Mucosa of stomach (tissue), 1 donor: ENCODE measurements at regions not wholly inside any gene's neighbourhood (a gene's known extent, or its start where the extent isn't known, plus 50 kb on each side); places are given as distances from the start of the nearest gene placed in this dataset.

Experiments used
- H3K27me3 ChIP-seq: one replicate; pipeline ENCODE4 v1.7.0; 2013; ENCODE audit warnings: mild to moderate bottlenecking, low read length; ENCODE audit not compliant: control insufficient read depth, insufficient read depth
- H3K36me3 ChIP-seq: one replicate; pipeline ENCODE4 v1.7.0; 2013; ENCODE audit warnings: low read length; ENCODE audit not compliant: control insufficient read depth, insufficient read depth
- H3K4me1 ChIP-seq: one replicate; pipeline ENCODE4 v1.7.0; 2013; ENCODE audit warnings: mild to moderate bottlenecking, low read length; ENCODE audit not compliant: control insufficient read depth, insufficient read depth
- H3K4me3 ChIP-seq: one replicate; pipeline ENCODE4 v1.7.0; 2013; ENCODE audit warnings: low read length
- H3K9ac ChIP-seq: one replicate; pipeline ENCODE4 v1.7.0; 2013; ENCODE audit warnings: mild to moderate bottlenecking, low read length, moderate library complexity
- H3K9me3 ChIP-seq: one replicate; pipeline ENCODE4 v1.7.0; 2013; ENCODE audit warnings: mild to moderate bottlenecking, low read length, moderate library complexity; ENCODE audit not compliant: control insufficient read depth
- donor health status: Pancreatic carcinoma.

GRCh38 chr18:41113885-41114482 lies 841.0 kb upstream of the PIK3C3 start:
- Histone ChIP-seq H3K4me3 (no peak overlapping the region), H3K36me3 (no peaks in the 10 kb centered on the region), H3K27me3 (no peaks in the 10 kb centered on the region), H3K9ac (no peak overlapping the region), H3K4me1 (no peaks in the 10 kb centered on the region), H3K9me3 (no peaks in the 10 kb centered on the region)

- Histone ChIP-seq H3K36me3 (no peaks in the 10 kb centered on the region), H3K9ac (no peak overlapping the region), H3K27me3 (no peaks in the 10 kb centered on the region), H3K9me3 (no peaks in the 10 kb centered on the region), H3K4me1 (no peaks in the 10 kb centered on the region), H3K4me3 (no peak overlapping the region)
Measured at GRCh38 chr18:41099451-41099850, 855.6 kb upstream of the PIK3C3 start.

- Histone ChIP-seq H3K27me3 (no peaks in the 10 kb centered on the region), H3K36me3 (no peaks in the 10 kb centered on the region), H3K4me3 (no peak overlapping the region), H3K4me1 (no peaks in the 10 kb centered on the region), H3K9ac (no peak overlapping the region), H3K9me3 (no peaks in the 10 kb centered on the region)
Measured at GRCh38 chr18:41096504-41096903, 858.5 kb upstream of the PIK3C3 start.

- no peaks in the 10 kb centered on the region for H3K27me3 ChIP-seq
- H3K4me3 ChIP-seq = no peak overlapping the region
- H3K9ac ChIP-seq = no peak overlapping the region
- H3K36me3 ChIP-seq = no peaks in the 10 kb centered on the region
- no peaks in the 10 kb centered on the region for H3K9me3 ChIP-seq
- no peaks in the 10 kb centered on the region for H3K4me1 ChIP-seq
Measured at GRCh38 chr18:41077076-41077475, 878.0 kb upstream of the PIK3C3 start.

GRCh38 chr18:41075212-41075611 lies 879.8 kb upstream of the PIK3C3 start:
- Histone ChIP-seq H3K9me3 (no peaks in the 10 kb centered on the region), H3K27me3 (no peaks in the 10 kb centered on the region), H3K9ac (no peak overlapping the region), H3K4me1 (no peaks in the 10 kb centered on the region), H3K4me3 (no peak overlapping the region), H3K36me3 (no peaks in the 10 kb centered on the region)

GRCh38 chr18:41073372-41073954 lies 881.6 kb upstream of the PIK3C3 start:
- Histone ChIP-seq H3K9ac (no peak overlapping the region), H3K9me3 (no peaks in the 10 kb centered on the region), H3K27me3 (no peaks in the 10 kb centered on the region)

GRCh38 chr18:41072946-41073345 lies 882.1 kb upstream of the PIK3C3 start:
- H3K9ac ChIP-seq = no peak overlapping the region
- no peak overlapping the region for H3K4me3 ChIP-seq
- no peaks in the 10 kb centered on the region for H3K9me3 ChIP-seq
- no peaks in the 10 kb centered on the region for H3K36me3 ChIP-seq
- no peaks in the 10 kb centered on the region for H3K4me1 ChIP-seq
- no peaks in the 10 kb centered on the region for H3K27me3 ChIP-seq

More at GRCh38 chr18:41073372-41073954, 881.6 kb upstream of the PIK3C3 start:
- H3K4me3 ChIP-seq = no peak overlapping the region
- no peaks in the 10 kb centered on the region for H3K4me1 ChIP-seq
- no peaks in the 10 kb centered on the region for H3K36me3 ChIP-seq

GRCh38 chr18:41071826-41072225 lies 883.2 kb upstream of the PIK3C3 start:
- no peaks in the 10 kb centered on the region for H3K4me1 ChIP-seq
- no peaks in the 10 kb centered on the region for H3K36me3 ChIP-seq
- H3K4me3 ChIP-seq = no peak overlapping the region
- no peaks in the 10 kb centered on the region for H3K27me3 ChIP-seq
- H3K9me3 ChIP-seq = no peaks in the 10 kb centered on the region
- no peak overlapping the region for H3K9ac ChIP-seq

- no peak overlapping the region for H3K4me3 ChIP-seq
- no peaks in the 10 kb centered on the region for H3K4me1 ChIP-seq
- no peak overlapping the region for H3K9ac ChIP-seq
- H3K9me3 ChIP-seq = no peaks in the 10 kb centered on the region
- H3K27me3 ChIP-seq = no peaks in the 10 kb centered on the region
- no peaks in the 10 kb centered on the region for H3K36me3 ChIP-seq
Measured at GRCh38 chr18:41069167-41069566, 885.9 kb upstream of the PIK3C3 start.

- no peaks in the 10 kb centered on the region for H3K4me1 ChIP-seq
- no peaks in the 10 kb centered on the region for H3K36me3 ChIP-seq
- H3K4me3 ChIP-seq = no peak overlapping the region
- H3K9me3 ChIP-seq = no peaks in the 10 kb centered on the region
- H3K27me3 ChIP-seq = no peaks in the 10 kb centered on the region
- no peak overlapping the region for H3K9ac ChIP-seq
Measured at GRCh38 chr18:41064916-41065315, 890.1 kb upstream of the PIK3C3 start.

- no peak overlapping the region for H3K4me3 ChIP-seq
Measured at GRCh38 chr18:41060967-41061366, 894.1 kb upstream of the PIK3C3 start.

GRCh38 chr18:41059126-41059415 lies 896.0 kb upstream of the PIK3C3 start:
- H3K9me3 ChIP-seq = no peaks in the 10 kb centered on the region
- H3K9ac ChIP-seq = no peak overlapping the region
- no peaks in the 10 kb centered on the region for H3K36me3 ChIP-seq
- no peaks in the 10 kb centered on the region for H3K4me1 ChIP-seq
- H3K4me3 ChIP-seq = no peak overlapping the region
- no peaks in the 10 kb centered on the region for H3K27me3 ChIP-seq

More at GRCh38 chr18:41060967-41061366, 894.1 kb upstream of the PIK3C3 start:
- Histone ChIP-seq H3K27me3 (no peaks in the 10 kb centered on the region), H3K36me3 (no peaks in the 10 kb centered on the region), H3K9ac (no peak overlapping the region), H3K9me3 (no peaks in the 10 kb centered on the region), H3K4me1 (no peaks in the 10 kb centered on the region)
